Kidney glomerular epithelial cell (primary cell): ENCODE measurements at regions not wholly inside any gene's neighbourhood (a gene's known extent, or its start where the extent isn't known, plus 50 kb on each side); places are given as distances from the start of the nearest gene placed in this dataset.
"Not testable (repeated sequence)": the region's sequence is repeated elsewhere in the genome, so short reads cannot be mapped to it uniquely, and the experiment has no call there.

ENCODE experiments used
- DNase-seq: peaks from one replicate; lab custom pipeline; 2025; lab: John Stamatoyannopoulos, UW

GRCh38 chr12:127998988-127999387, 268.0 kb upstream of the TMEM132C start:
- DNase-seq: no peak

DNA sequence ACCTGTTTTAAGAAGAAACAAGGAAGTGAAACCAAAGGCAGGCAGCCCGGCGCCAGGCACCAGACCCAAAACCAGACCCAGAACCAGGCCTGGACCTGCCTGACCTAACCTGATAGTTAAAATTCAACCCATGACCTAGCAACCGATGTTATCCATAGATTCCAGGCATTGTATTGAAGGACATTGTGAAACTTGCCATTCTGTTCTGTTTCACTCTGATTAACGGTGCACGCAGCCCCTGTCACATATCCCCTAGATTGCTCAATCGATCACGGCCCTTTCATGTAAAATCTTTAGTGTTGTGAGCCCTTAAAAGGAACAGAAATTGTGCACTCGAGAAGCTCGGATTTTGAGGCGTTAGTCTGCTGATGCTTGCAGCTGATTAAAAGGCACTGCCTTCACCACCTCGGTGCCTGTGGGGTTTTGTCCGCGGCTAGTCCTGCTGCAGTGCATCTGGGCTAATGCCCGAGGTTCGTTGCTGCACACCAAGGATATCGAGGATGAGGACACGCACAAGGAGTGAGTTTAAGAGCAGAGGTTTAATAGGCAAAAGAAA, 262.5 kb upstream of the TMEM132C start:
- DNase-seq: no peak

DNA sequence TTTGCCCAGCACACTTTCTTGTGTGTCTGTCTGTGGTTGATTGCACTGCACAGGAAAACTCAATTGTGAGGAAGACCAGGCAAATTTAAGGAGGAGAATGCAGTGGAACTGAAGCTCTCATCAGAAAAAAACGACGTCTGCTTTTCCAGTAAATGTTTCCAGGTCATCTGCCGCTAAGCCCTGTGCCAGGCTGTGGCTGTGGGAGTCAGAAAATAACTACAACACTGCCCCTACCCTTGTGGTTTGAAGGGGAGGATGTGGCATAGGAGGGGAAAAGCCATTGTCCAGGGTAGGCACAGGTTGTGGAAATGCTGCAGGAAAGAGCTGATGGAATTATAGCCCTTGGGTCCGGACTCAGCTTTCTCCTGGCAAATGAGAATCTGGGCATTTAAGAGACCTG, 259.7 kb upstream of the TMEM132C start:
- peak; percentile 16 for DNase-seq

- DNase-seq: peak; percentile 71
Measured at GRCh38 chr12:128008341-128008740, 258.6 kb upstream of the TMEM132C start.

DNA sequence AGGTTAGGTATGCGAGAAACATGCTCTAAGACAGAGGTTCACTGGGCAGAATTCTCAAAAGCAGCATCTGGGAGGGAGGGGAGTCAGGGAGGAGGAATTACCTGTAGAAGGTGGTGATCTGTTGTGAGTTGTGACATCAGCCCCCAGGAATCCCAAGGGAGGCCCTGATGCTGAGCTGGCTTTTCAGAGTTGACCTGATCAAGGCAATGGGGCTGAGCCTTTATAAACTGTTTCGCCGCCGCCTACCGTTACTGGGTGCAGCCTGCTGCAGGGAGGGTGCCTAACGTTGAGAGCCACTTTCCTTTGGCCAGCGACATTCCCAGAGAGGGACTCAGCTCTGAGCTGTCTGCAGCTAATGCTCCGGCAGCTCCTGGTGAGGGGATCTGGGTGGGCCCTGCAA, 257.9 kb upstream of the TMEM132C start:
- no peak for DNase-seq

GRCh38 chr12:128012110-128012509, 254.9 kb upstream of the TMEM132C start:
- no peak for DNase-seq

DNA sequence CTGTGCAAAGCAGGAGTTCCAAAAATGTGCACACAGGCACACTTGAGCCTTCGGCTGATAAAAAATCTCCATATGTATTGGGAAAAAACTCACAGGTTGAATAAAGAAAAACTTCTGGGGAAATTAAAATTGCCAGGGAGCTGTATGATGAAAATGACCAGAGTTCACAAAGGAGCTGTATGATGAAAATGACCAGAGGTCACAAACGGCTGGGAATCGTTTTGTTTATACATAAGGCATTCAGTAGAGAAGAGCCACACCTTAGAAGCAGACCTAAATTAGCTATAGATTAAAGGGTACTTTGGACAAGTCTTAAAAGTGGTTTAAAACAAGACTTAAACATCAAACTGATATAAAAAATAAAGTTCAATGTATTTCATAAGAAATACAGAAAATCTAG, 251.7 kb upstream of the TMEM132C start:
- DNase-seq: no peak

GRCh38 chr12:128018067-128018466, 248.9 kb upstream of the TMEM132C start:
- DNase-seq: no peak

DNA sequence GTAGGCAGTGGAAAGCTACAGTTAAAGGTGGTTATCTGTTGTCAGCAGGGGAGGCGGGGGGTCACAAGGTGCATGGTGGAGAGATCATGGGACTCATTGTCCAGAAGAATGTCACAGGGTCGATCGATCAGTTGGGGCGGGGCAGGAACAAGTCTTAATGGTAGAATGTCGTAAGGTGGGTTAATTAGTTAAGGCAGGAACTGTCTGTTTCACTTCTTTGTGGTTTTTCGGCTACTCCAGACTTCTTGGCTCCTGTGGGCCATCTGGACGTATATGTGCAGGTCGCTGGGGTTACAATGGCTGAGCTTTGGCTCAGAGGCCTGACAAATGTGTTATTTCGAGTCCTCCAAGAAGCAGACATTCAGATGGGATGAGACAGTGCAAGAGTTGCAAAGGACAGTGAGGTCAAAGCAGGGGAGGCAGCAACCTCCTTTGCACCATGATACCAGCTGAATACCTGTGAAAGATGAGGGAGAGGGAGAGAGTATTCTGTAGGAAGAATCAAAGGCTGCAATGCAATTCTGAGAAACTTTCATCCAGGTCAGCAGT, 246.9 kb upstream of the TMEM132C start:
- DNase-seq: no peak

- no peak for DNase-seq
Measured at GRCh38 chr12:128021561-128021960, 245.4 kb upstream of the TMEM132C start.

GRCh38 chr12:128025589-128026245, 241.3 kb upstream of the TMEM132C start:
- no peak for DNase-seq

DNA sequence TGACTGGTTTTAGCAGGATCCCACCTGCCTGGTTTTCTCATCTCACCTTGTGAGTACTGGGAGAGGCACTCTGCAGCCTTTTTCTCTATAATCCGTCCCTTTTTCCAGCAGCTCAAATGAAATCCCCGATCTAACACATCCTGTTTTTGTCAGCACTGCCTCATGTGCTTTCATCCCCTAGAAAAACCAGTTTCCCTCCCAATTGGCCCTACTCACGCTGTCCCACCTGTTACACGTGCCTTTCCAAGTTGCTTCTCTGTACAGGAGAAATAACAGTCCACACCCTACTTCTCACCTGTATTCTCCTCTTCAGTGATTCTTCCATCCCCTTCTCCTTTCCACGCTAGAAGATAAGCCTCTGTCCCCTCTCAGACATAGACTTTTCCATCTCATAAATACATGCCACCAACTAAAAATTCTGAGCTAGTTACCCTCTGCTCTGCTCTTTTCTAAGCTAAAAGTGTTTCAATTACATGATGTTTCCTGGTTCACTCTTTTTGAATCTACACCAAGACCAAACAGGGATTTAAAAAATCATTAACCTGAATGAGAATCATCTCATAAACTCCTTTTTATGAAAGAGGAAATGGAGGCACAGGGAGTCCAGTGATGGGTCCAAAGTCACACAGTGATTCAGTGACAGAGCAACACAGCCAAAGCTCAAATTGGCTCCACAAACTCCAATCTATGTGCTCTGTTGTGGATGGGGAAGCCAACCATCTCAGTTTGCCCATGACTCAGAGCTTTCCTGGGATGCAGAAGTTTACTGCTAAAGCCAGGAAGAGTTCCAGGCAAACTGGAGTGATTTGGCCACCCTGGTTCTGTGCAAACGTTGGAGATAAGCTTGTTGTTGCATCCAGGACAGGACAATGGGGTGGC, 240.0 kb upstream of the TMEM132C start:
- DNase-seq: no peak

- DNase-seq: no peak
Measured at GRCh38 chr12:128033473-128033872, 233.5 kb upstream of the TMEM132C start.

DNA sequence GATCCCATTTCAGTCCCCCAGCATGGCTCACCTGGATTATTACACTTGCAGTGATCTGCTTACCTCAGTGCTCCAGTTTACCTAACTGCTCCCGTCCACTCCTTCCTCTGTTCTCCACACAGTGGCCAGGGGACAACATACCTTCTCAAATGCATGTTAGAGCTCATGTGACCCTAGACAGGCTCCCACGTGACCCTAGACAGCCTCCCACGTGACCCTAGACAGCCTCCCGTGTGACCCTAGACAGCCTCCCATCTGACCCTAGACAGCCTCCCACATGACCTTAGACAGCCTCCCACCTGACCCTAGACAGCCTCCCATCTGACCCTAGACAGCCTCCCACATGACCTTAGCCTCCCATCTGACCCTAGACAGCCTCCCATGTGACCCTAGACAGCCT, 226.0 kb upstream of the TMEM132C start:
- DNase-seq: no peak

- DNase-seq: not testable (repeated sequence)
Measured at GRCh38 chr12:128042283-128042682, 224.7 kb upstream of the TMEM132C start.

DNA sequence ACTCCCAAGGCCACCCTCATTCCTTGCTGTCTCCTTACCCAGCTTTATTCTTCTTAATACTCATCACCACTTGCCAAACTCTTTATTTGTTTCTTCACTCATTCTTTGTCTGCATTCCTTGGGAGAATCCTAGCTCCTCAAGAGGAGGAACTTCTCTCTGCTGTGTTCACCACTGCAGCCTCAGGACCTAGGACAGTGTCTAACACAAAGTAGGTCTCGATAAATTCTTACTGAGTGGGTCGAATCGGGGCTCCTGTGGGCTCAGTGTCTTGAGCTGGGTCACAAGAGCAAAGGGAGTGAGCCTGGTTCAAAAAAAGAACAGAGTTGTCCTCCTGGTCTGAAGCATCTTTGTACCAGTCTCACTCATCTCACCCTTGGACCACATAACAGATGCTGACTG, 224.1 kb upstream of the TMEM132C start:
- DNase-seq: no peak

DNA sequence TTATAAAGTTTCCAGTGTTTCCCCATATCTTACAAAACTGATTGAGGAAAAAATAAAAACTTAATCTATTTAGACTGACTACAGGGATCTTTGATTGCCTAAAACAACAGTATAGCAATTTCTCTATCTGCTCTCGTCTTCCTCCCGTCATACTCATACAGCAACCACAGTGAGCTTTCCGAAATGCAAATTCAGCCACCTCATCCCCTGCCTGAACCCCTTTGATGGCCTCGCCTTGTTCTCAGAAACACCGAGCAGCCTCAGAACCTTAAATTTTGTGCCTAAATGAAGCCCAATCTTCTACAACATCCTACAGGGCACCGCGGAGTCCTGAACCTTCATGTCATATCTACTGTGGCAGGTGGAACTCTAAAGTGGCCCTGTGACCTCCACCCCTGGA, 223.7 kb upstream of the TMEM132C start:
- DNase-seq: no peak

DNA sequence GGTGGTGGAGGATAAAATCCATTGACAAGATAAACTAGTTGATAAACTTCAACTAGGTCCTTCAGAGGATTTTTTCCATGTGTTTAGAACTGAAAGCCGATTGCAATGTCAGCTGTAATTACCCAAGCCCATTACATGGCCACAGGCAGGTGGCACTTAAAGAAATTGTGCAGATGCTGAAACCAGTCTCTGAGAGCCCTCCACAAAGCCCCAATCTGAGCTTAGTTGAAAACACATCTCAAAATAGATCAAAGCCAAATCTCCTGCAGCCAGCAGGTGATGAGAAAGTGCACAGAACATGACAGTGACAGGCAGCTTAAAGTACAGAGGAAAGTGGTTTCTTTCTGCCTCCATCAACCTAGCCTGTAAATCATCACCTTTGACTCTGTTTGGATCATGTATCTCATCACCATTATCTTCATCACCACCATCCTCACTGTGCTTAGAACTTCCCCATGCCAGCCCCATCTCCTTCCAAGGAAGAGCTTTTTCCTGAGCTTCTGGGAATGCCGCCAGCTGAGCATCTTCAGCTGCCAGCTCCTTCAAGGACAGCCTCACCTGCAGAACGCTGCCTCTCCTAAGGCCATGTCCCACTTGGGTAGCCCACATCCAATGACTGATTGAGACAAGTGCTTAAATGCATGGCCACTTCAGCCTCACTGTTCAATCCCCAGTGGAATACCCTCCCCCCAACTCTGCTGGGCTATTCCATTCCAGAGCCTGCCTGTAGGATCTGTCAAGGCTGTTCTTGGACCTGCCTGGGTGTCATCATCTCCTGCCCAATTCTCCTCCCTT, 219.5 kb upstream of the TMEM132C start:
- DNase-seq: no peak

DNA sequence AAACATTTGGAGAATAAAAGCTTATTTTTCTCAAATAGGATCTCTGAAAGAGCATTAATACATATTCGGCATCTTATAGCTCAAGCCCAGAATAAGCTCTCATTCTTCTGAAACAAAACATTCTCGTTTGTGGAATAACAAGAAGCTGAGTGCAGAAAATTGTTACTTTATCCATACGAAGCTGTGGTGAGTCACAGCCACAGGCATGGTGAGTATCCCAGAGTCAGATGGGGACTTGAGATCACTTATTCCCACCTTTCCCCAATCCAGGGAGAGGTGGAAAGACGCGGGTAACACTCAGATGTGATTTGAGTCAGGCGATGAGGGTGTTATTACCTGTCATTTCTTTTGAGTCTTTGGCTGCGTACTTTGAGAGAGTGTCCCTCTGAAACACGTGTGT, 214.6 kb upstream of the TMEM132C start:
- DNase-seq: no peak

- DNase-seq: no peak
Measured at GRCh38 chr12:128052777-128053176, 214.2 kb upstream of the TMEM132C start.

DNA sequence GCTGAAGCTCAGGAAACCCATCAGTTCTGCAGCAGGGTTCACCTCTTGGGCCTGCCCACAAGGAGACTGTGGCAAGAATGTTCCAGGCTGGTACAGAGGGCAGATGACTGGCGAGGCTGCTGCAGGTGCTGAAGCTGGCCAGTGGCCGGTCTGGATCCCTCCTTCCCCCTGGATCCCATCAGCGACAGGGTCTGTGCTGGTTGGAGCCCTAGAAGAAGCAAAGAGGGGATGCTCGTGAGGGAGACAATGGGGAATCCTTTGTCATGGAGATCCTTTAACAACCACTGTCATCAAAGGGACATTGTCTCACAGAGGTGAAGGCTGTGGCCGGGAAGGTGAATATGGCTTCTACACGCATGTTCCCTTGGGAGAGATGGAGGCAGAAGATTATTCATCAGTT, 211.4 kb upstream of the TMEM132C start:
- no peak for DNase-seq

DNA sequence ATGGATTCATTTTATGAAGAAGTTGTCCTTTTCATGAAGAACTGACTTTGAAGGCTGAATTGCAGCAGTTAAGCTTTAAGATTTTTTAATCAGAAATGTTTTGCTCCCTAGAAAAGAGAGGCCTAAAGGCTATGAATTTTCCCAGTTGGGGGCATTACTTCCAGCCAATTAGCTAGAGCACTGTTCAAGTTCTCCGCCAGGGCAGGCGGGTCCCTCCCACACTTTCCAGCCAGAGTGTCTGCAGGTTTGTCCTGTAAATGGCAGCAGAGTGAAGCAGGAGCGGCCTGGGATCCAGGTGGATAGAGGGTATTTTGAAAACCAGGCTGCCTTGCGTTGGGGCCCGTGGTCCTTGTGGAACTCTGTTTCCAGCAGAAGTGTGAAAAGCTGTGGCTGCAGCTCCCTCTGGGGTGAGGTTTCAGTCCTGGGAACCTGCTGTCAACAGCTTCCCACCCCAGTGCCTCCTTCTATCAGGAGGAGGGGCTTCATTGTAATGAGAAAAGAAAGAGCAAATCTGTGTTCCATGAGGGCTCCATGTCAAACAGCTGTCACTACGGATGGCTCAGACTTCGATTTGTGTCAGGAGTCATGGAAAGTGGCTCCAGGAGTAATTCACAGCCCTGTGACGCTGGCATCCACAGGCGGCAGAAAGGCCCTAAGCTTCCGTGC, 210.7 kb upstream of the TMEM132C start:
- DNase-seq: no peak
